ENCODE measurements at regions not wholly inside any gene's neighbourhood (a gene's known extent, or its start where the extent isn't known, plus 50 kb on each side); places are given as distances from the start of the nearest gene placed in this dataset.

GRCh38 chr2:221883976-221884375 lies 311.9 kb upstream of the EPHA4 start:
- Mint-ChIP-seq H3K9me3 (peaks cover 12% of the 10 kb centered on the region), H3K27me3 (no peaks in the 10 kb centered on the region)
- no peak for ATAC-seq (replicated peaks; ENCODE audit: extremely low read depth, poor library complexity, severe bottlenecking)

GRCh38 chr2:221876016-221876415 lies 303.9 kb upstream of the EPHA4 start:
- DNase-seq (ENCODE audit: low spot score in 2 of 2) (no peak), ATAC-seq (replicated peaks; ENCODE audit: extremely low read depth, poor library complexity, severe bottlenecking) (no peak)
- H3K4me1 Mint-ChIP-seq: no peaks in the 10 kb centered on the region
- H3K27ac Mint-ChIP-seq (ENCODE audit: low read depth): no peak overlapping the region
- H3K27me3 Mint-ChIP-seq: no peaks in the 10 kb centered on the region
- H3K9me3 Mint-ChIP-seq: peaks cover 7% of the 10 kb centered on the region
- H3K36me3 Mint-ChIP-seq (ENCODE audit: insufficient read depth): no peaks in the 10 kb centered on the region
- H3K4me3 Mint-ChIP-seq: no peak overlapping the region

More at GRCh38 chr2:221883976-221884375, 311.9 kb upstream of the EPHA4 start:
- Mint-ChIP-seq H3K4me1 (no peaks in the 10 kb centered on the region), H3K36me3 (ENCODE audit: insufficient read depth) (no peaks in the 10 kb centered on the region), H3K4me3 (no peak overlapping the region), H3K27ac (ENCODE audit: low read depth) (no peak overlapping the region)
- no peak for DNase-seq (ENCODE audit: low spot score in 2 of 2)

- H3K27ac Mint-ChIP-seq (ENCODE audit: low read depth): no peak overlapping the region
- ATAC-seq (replicated peaks; ENCODE audit: extremely low read depth, poor library complexity, severe bottlenecking) (no peak), DNase-seq (ENCODE audit: low spot score in 2 of 2) (no peak)
- H3K27me3 Mint-ChIP-seq: no peaks in the 10 kb centered on the region
- H3K36me3 Mint-ChIP-seq (ENCODE audit: insufficient read depth): no peaks in the 10 kb centered on the region
- no peak overlapping the region for H3K4me3 Mint-ChIP-seq
- H3K4me1 Mint-ChIP-seq: no peaks in the 10 kb centered on the region
- H3K9me3 Mint-ChIP-seq: peaks cover 7% of the 10 kb centered on the region
These were observed 302.3 kb upstream of the EPHA4 start for GRCh38 chr2:221874444-221874843.

GRCh38 chr2:221857719-221858118 lies 285.6 kb upstream of the EPHA4 start:
- Mint-ChIP-seq H3K27me3 (no peaks in the 10 kb centered on the region), H3K4me1 (no peaks in the 10 kb centered on the region), H3K36me3 (ENCODE audit: insufficient read depth) (no peaks in the 10 kb centered on the region), H3K9me3 (peaks cover 7% of the 10 kb centered on the region), H3K4me3 (no peak overlapping the region), H3K27ac (ENCODE audit: low read depth) (no peak overlapping the region)
- no peak for ATAC-seq (replicated peaks; ENCODE audit: extremely low read depth, poor library complexity, severe bottlenecking)
- no peak for DNase-seq (ENCODE audit: low spot score in 2 of 2)

GRCh38 chr2:221853297-221853696 lies 281.2 kb upstream of the EPHA4 start:
- DNase-seq (ENCODE audit: low spot score in 2 of 2) (no peak), ATAC-seq (replicated peaks; ENCODE audit: extremely low read depth, poor library complexity, severe bottlenecking) (no peak)
- H3K9me3 Mint-ChIP-seq: peaks cover 7% of the 10 kb centered on the region
- no peaks in the 10 kb centered on the region for H3K27me3 Mint-ChIP-seq
- no peak overlapping the region for H3K4me3 Mint-ChIP-seq
- H3K4me1 Mint-ChIP-seq: no peaks in the 10 kb centered on the region
- H3K27ac Mint-ChIP-seq (ENCODE audit: low read depth): no peak overlapping the region
- no peaks in the 10 kb centered on the region for H3K36me3 Mint-ChIP-seq (ENCODE audit: insufficient read depth)

GRCh38 chr2:221851531-221852045 lies 279.5 kb upstream of the EPHA4 start:
- no peak for ATAC-seq (replicated peaks; ENCODE audit: extremely low read depth, poor library complexity, severe bottlenecking)

GRCh38 chr2:221850076-221850475 lies 278.0 kb upstream of the EPHA4 start:
- no peaks in the 10 kb centered on the region for H3K4me1 Mint-ChIP-seq
- no peak for ATAC-seq (replicated peaks; ENCODE audit: extremely low read depth, poor library complexity, severe bottlenecking)

More at GRCh38 chr2:221851531-221852045, 279.5 kb upstream of the EPHA4 start:
- no peaks in the 10 kb centered on the region for H3K36me3 Mint-ChIP-seq (ENCODE audit: insufficient read depth)
- H3K27ac Mint-ChIP-seq (ENCODE audit: low read depth): no peak overlapping the region
- no peak for DNase-seq (ENCODE audit: low spot score in 2 of 2)
- H3K9me3 Mint-ChIP-seq: peaks cover 7% of the 10 kb centered on the region
- H3K27me3 Mint-ChIP-seq: no peaks in the 10 kb centered on the region
- H3K4me1 Mint-ChIP-seq: no peaks in the 10 kb centered on the region
- H3K4me3 Mint-ChIP-seq: no peak overlapping the region

GRCh38 chr2:221848286-221848685 lies 276.2 kb upstream of the EPHA4 start:
- H3K27ac Mint-ChIP-seq (ENCODE audit: low read depth): no peak overlapping the region
- H3K4me3 Mint-ChIP-seq: no peak overlapping the region
- ATAC-seq (replicated peaks; ENCODE audit: extremely low read depth, poor library complexity, severe bottlenecking) (no peak), DNase-seq (ENCODE audit: low spot score in 2 of 2) (no peak)
- H3K27me3 Mint-ChIP-seq: no peaks in the 10 kb centered on the region
- no peaks in the 10 kb centered on the region for H3K9me3 Mint-ChIP-seq
- no peaks in the 10 kb centered on the region for H3K36me3 Mint-ChIP-seq (ENCODE audit: insufficient read depth)
- H3K4me1 Mint-ChIP-seq: no peaks in the 10 kb centered on the region

More at GRCh38 chr2:221850076-221850475, 278.0 kb upstream of the EPHA4 start:
- Mint-ChIP-seq H3K4me3 (no peak overlapping the region), H3K9me3 (no peaks in the 10 kb centered on the region), H3K27ac (ENCODE audit: low read depth) (no peak overlapping the region), H3K27me3 (no peaks in the 10 kb centered on the region), H3K36me3 (ENCODE audit: insufficient read depth) (no peaks in the 10 kb centered on the region)
- DNase-seq (ENCODE audit: low spot score in 2 of 2): no peak

GRCh38 chr2:221845021-221845365 lies 272.9 kb upstream of the EPHA4 start:
- Mint-ChIP-seq H3K4me1 (no peaks in the 10 kb centered on the region), H3K36me3 (ENCODE audit: insufficient read depth) (no peaks in the 10 kb centered on the region), H3K9me3 (no peaks in the 10 kb centered on the region), H3K27me3 (no peaks in the 10 kb centered on the region), H3K27ac (ENCODE audit: low read depth) (no peak overlapping the region), H3K4me3 (no peak overlapping the region)
- no peak for DNase-seq (ENCODE audit: low spot score in 2 of 2)
- no peak for ATAC-seq (replicated peaks; ENCODE audit: extremely low read depth, poor library complexity, severe bottlenecking)

GRCh38 chr2:221844212-221845020 lies 272.3 kb upstream of the EPHA4 start:
- Mint-ChIP-seq H3K27me3 (no peaks in the 10 kb centered on the region), H3K9me3 (no peaks in the 10 kb centered on the region), H3K27ac (ENCODE audit: low read depth) (no peak overlapping the region), H3K4me3 (no peak overlapping the region), H3K4me1 (no peaks in the 10 kb centered on the region), H3K36me3 (ENCODE audit: insufficient read depth) (no peaks in the 10 kb centered on the region)
- ATAC-seq (replicated peaks; ENCODE audit: extremely low read depth, poor library complexity, severe bottlenecking) (no peak), DNase-seq (ENCODE audit: low spot score in 2 of 2) (no peak)

GRCh38 chr2:221836095-221836494 lies 264.0 kb upstream of the EPHA4 start:
- Mint-ChIP-seq H3K4me1 (no peaks in the 10 kb centered on the region), H3K4me3 (no peak overlapping the region), H3K27ac (ENCODE audit: low read depth) (no peak overlapping the region), H3K36me3 (ENCODE audit: insufficient read depth) (no peaks in the 10 kb centered on the region), H3K27me3 (no peaks in the 10 kb centered on the region), H3K9me3 (peaks cover 6% of the 10 kb centered on the region)
- ATAC-seq (replicated peaks; ENCODE audit: extremely low read depth, poor library complexity, severe bottlenecking) (no peak), DNase-seq (ENCODE audit: low spot score in 2 of 2) (no peak)

GRCh38 chr2:221833966-221834365 lies 261.9 kb upstream of the EPHA4 start:
- ATAC-seq (replicated peaks; ENCODE audit: extremely low read depth, poor library complexity, severe bottlenecking): no peak
- Mint-ChIP-seq H3K4me1 (no peaks in the 10 kb centered on the region), H3K27me3 (no peaks in the 10 kb centered on the region), H3K9me3 (peaks cover 6% of the 10 kb centered on the region), H3K4me3 (no peak overlapping the region), H3K36me3 (ENCODE audit: insufficient read depth) (no peaks in the 10 kb centered on the region), H3K27ac (ENCODE audit: low read depth) (no peak overlapping the region)
- no peak for DNase-seq (ENCODE audit: low spot score in 2 of 2)

- Mint-ChIP-seq H3K9me3 (peaks cover 8% of the 10 kb centered on the region), H3K36me3 (ENCODE audit: insufficient read depth) (no peaks in the 10 kb centered on the region), H3K4me1 (no peaks in the 10 kb centered on the region), H3K27me3 (no peaks in the 10 kb centered on the region), H3K4me3 (no peak overlapping the region), H3K27ac (ENCODE audit: low read depth) (no peak overlapping the region)
- DNase-seq (ENCODE audit: low spot score in 2 of 2) (no peak), ATAC-seq (replicated peaks; ENCODE audit: extremely low read depth, poor library complexity, severe bottlenecking) (no peak)
These were observed 258.9 kb upstream of the EPHA4 start for GRCh38 chr2:221831051-221831450.

All from central memory CD8-positive, alpha-beta T cell (primary cell).